H9 (cell line): ENCODE measurements at regions not wholly inside any gene's neighbourhood (a gene's known extent, or its start where the extent isn't known, plus 50 kb on each side); places are given as distances from the start of the nearest gene placed in this dataset.

Source experiments
- DNase-seq: peaks from one replicate; pipeline ENCODE4 v3.0.0-alpha.2; 2017
- H2AFZ ChIP-seq: one replicate; pipeline ENCODE4 v1.6.1; 2013; ENCODE audit warnings: mild to moderate bottlenecking, low read length, control low read depth, moderate library complexity
- H2AK5ac ChIP-seq: 2 replicates; pipeline ENCODE4 v1.6.1; 2013; ENCODE audit warnings: low read length, control low read depth, mixed read lengths; ENCODE audit not compliant: insufficient read length
- H2BK120ac ChIP-seq: one replicate; pipeline ENCODE4 v1.6.1; 2013; ENCODE audit warnings: low read depth, mild to moderate bottlenecking, low read length, control low read depth, inconsistent platforms; ENCODE audit not compliant: poor library complexity, severe bottlenecking
- H2BK12ac ChIP-seq: 2 replicates; pipeline ENCODE4 v1.6.1; 2013; ENCODE audit warnings: low read length, control low read depth, mixed read lengths, low read depth; ENCODE audit not compliant: insufficient read length
- H2BK15ac ChIP-seq: 2 replicates; pipeline ENCODE4 v1.6.1; 2013; ENCODE audit warnings: low read depth, low read length, control low read depth
- H2BK20ac ChIP-seq: one replicate; pipeline ENCODE4 v1.6.1; 2013; ENCODE audit warnings: low read depth, mild to moderate bottlenecking, low read length, control low read depth, inconsistent platforms; ENCODE audit not compliant: poor library complexity, severe bottlenecking
- H2BK5ac ChIP-seq: 2 replicates; pipeline ENCODE4 v1.6.1; 2013; ENCODE audit warnings: low read length, control low read depth, mixed read lengths; ENCODE audit not compliant: insufficient read length
- H3K14ac ChIP-seq: 2 replicates; pipeline ENCODE4 v1.6.1; 2013; ENCODE audit warnings: low read length, control low read depth; ENCODE audit not compliant: insufficient read depth
- H3K18ac ChIP-seq: 2 replicates; pipeline ENCODE4 v1.6.1; 2013; ENCODE audit warnings: low read depth, mild to moderate bottlenecking, mixed read lengths, low read length, control low read depth; ENCODE audit not compliant: insufficient read length
- H3K23ac ChIP-seq: 2 replicates; pipeline ENCODE4 v1.6.1; 2013; ENCODE audit warnings: low read length, control low read depth, mixed read lengths, low read depth; ENCODE audit not compliant: insufficient read length
- H3K23me2 ChIP-seq: 2 replicates; pipeline ENCODE4 v1.6.1; 2013; ENCODE audit warnings: low read depth, mild to moderate bottlenecking, mixed read lengths, low read length, control low read depth; ENCODE audit not compliant: insufficient read length, poor library complexity, severe bottlenecking
- H3K27ac ChIP-seq: 2 replicates; pipeline ENCODE4 v1.5.1; 2013; ENCODE audit warnings: low read length, control low read depth, mixed read lengths, low read depth; ENCODE audit not compliant: insufficient read length
- H3K27me3 ChIP-seq: 2 replicates; pipeline ENCODE4 v1.6.1; 2013; ENCODE audit warnings: low read length, control low read depth, inconsistent platforms; ENCODE audit not compliant: insufficient read depth
- H3K4ac ChIP-seq: 2 replicates; pipeline ENCODE4 v1.6.1; 2013; ENCODE audit warnings: low read depth, mild to moderate bottlenecking, control low read depth, inconsistent platforms, low read length, moderate library complexity
- H3K4me1 ChIP-seq: 2 replicates; pipeline ENCODE4 v1.6.1; 2013; ENCODE audit warnings: low read length, control low read depth, inconsistent platforms; ENCODE audit not compliant: insufficient read depth
- H3K4me2 ChIP-seq: 2 replicates; pipeline ENCODE4 v1.6.1; 2013; ENCODE audit warnings: low read length, control low read depth, mixed read lengths; ENCODE audit not compliant: insufficient read length, insufficient read depth
- H3K56ac ChIP-seq: 2 replicates; pipeline ENCODE4 v1.6.1; 2013; ENCODE audit warnings: low read depth, mild to moderate bottlenecking, mixed read lengths, low read length, control low read depth; ENCODE audit not compliant: insufficient read length
- H3K79me1 ChIP-seq: 2 replicates; pipeline ENCODE4 v1.6.1; 2013; ENCODE audit warnings: low read depth, mild to moderate bottlenecking, moderate library complexity, low read length, control low read depth, inconsistent platforms; ENCODE audit not compliant: insufficient read depth, poor library complexity, severe bottlenecking
- H3K79me2 ChIP-seq: 2 replicates; pipeline ENCODE4 v1.6.1; 2013; ENCODE audit warnings: low read length, control low read depth, inconsistent platforms; ENCODE audit not compliant: insufficient read depth
- H3K9ac ChIP-seq: 2 replicates; pipeline ENCODE4 v1.6.1; 2013; ENCODE audit warnings: low read length, control low read depth, mixed read lengths; ENCODE audit not compliant: insufficient read length; ENCODE audit errors: extremely low read depth
- H3K9me3 ChIP-seq: one replicate; pipeline ENCODE4 v1.6.1; 2013; ENCODE audit warnings: low read depth, low read length, inconsistent platforms; ENCODE audit not compliant: control insufficient read depth
- H3T11ph ChIP-seq: one replicate; pipeline ENCODE4 v1.6.1; 2013; ENCODE audit warnings: mild to moderate bottlenecking, low read length, control low read depth, inconsistent platforms
- H4K20me1 ChIP-seq: one replicate; pipeline ENCODE4 v1.6.1; 2013; ENCODE audit not compliant: control insufficient read depth, insufficient read length, insufficient read depth
- H4K5ac ChIP-seq: 2 replicates; pipeline ENCODE4 v1.6.1; 2013; ENCODE audit warnings: low read depth, mild to moderate bottlenecking, mixed read lengths, low read length, control low read depth; ENCODE audit not compliant: insufficient read length
- H4K8ac ChIP-seq: replicated peaks from 2 replicates; pipeline ENCODE4 v1.6.1; 2013; ENCODE audit warnings: low read length, control low read depth, mixed read lengths, low read depth; ENCODE audit not compliant: insufficient read length
- H4K91ac ChIP-seq: 2 replicates; pipeline ENCODE4 v1.6.1; 2013; ENCODE audit warnings: low read depth, mild to moderate bottlenecking, moderate library complexity, mixed read lengths, low read length, control low read depth; ENCODE audit not compliant: insufficient read length
- H3K27ac Mint-ChIP-seq, 3 experiments: 2 replicates in 2 of 3; 3 replicates in 1 of 3; pipeline ENCODE4 v1.8.0; 2020 to 2021; ENCODE audit warnings: mixed read lengths in 3 of 3, mild to moderate bottlenecking in 1 of 3, moderate library complexity in 1 of 3
- H3K27me3 Mint-ChIP-seq: 2 replicates; pipeline ENCODE4 v1.8.0; 2021; ENCODE audit warnings: low read depth, mild to moderate bottlenecking, moderate library complexity, mixed read lengths
- H3K36me3 Mint-ChIP-seq, 3 experiments: 2 replicates in 2 of 3; 3 replicates in 1 of 3; pipeline ENCODE4 v1.8.0; 2020 to 2021; ENCODE audit warnings: low read depth in 3 of 3, mixed read lengths in 3 of 3; ENCODE audit not compliant: insufficient read depth in 1 of 3
- H3K4me1 Mint-ChIP-seq, 2 experiments: 2 replicates each; pipeline ENCODE4 v1.8.0; 2020; ENCODE audit warnings: mixed read lengths in 2 of 2
- H3K4me3 Mint-ChIP-seq, 2 experiments: 2 replicates in 1 of 2; 3 replicates in 1 of 2; pipeline ENCODE4 v1.8.0; 2020 to 2021; ENCODE audit warnings: mild to moderate bottlenecking in 2 of 2, mixed read lengths in 2 of 2, moderate library complexity in 1 of 2
- H3K9me3 Mint-ChIP-seq, 2 experiments: 2 replicates in 1 of 2; 3 replicates in 1 of 2; pipeline ENCODE4 v1.8.0; 2020; ENCODE audit warnings: mild to moderate bottlenecking in 2 of 2, mixed read lengths in 2 of 2, moderate library complexity in 1 of 2
- CTCF ChIP-seq: fragments of 200-600 bp; sonication (generic); conservative IDR thresholded peaks from 3 replicates; pipeline ENCODE4 v1.8.0; 2021; ENCODE audit warnings: antibody characterized with exemption, mild to moderate bottlenecking
- WGBS: extraction: QIAGEN DNeasy Blood & Tissue Kit; methylation state at CpG from one replicate; pipeline ENCODE4 v1.1.7; 2013; ENCODE audit warnings: missing lambda C conversion rate, low lambda C conversion rate, mixed read lengths; ENCODE audit not compliant: insufficient read length; ENCODE audit errors: extremely low coverage; 5-methylcytosine and 5-hydroxymethylcytosine counted together

GRCh38 chr18:78814766-78815165 is 164.9 kb upstream of the SALL3 start:
- peaks cover 32% of the 10 kb centered on the region for H3K27me3 Mint-ChIP-seq
- TF ChIP-seq CTCF = no peak
- no peak overlapping the region for H2BK120ac ChIP-seq
- H3T11ph ChIP-seq = no peak overlapping the region
- no peaks in the 10 kb centered on the region for H3K9me3 ChIP-seq
- no peak overlapping the region for H4K8ac ChIP-seq
- no peak overlapping the region for H3K27ac Mint-ChIP-seq
- H3K4me3 Mint-ChIP-seq = peak overlapping the region in 1 of 2 experiments; percentile 25; a peak in 1 of 5 replicates
- H2BK12ac ChIP-seq = no peak overlapping the region
- no peaks in the 10 kb centered on the region for H3K27me3 ChIP-seq
- H3K27ac ChIP-seq = no peak overlapping the region
- no peak for DNase-seq
- H4K5ac ChIP-seq = no peak overlapping the region
- H2BK15ac ChIP-seq = no peak overlapping the region
- no CpG with 5 or more reads among the region's 14 CpGs for WGBS
- no peak overlapping the region for H3K18ac ChIP-seq
- H3K23ac ChIP-seq = no peak overlapping the region
- H3K9me3 Mint-ChIP-seq = peaks cover 4% of the 10 kb centered on the region in 2 experiments; a peak in 3 of 5 replicates
- peaks cover 16 to 23% of the 10 kb centered on the region in 2 experiments for H3K4me1 Mint-ChIP-seq
- no peaks in the 10 kb centered on the region for H3K23me2 ChIP-seq
- H3K4me1 ChIP-seq = no peaks in the 10 kb centered on the region
- no peak overlapping the region for H2AK5ac ChIP-seq
- H3K56ac ChIP-seq = no peak overlapping the region
- H3K4me2 ChIP-seq = no peak overlapping the region
- H3K36me3 Mint-ChIP-seq = peaks cover 0 to 4% (median 0%) of the 10 kb centered on the region in 3 experiments; a peak in 2 of 7 replicates
- H4K20me1 ChIP-seq = no peaks in the 10 kb centered on the region
- H3K79me1 ChIP-seq = no peaks in the 10 kb centered on the region
- H3K4ac ChIP-seq = no peak overlapping the region
- H3K9ac ChIP-seq = no peak overlapping the region
- no peak overlapping the region for H2BK5ac ChIP-seq
- no peak overlapping the region for H2BK20ac ChIP-seq
- H4K91ac ChIP-seq = no peak overlapping the region
- H2AFZ ChIP-seq = no peak overlapping the region
- H3K14ac ChIP-seq = no peak overlapping the region
- no peaks in the 10 kb centered on the region for H3K79me2 ChIP-seq
